ENCODE measurements at regions not wholly inside any gene's neighbourhood (a gene's known extent, or its start where the extent isn't known, plus 50 kb on each side); places are given as distances from the start of the nearest gene placed in this dataset.
"Not testable (repeated sequence)": the region's sequence is repeated elsewhere in the genome, so short reads cannot be mapped to it uniquely, and the experiment has no call there.

DNA sequence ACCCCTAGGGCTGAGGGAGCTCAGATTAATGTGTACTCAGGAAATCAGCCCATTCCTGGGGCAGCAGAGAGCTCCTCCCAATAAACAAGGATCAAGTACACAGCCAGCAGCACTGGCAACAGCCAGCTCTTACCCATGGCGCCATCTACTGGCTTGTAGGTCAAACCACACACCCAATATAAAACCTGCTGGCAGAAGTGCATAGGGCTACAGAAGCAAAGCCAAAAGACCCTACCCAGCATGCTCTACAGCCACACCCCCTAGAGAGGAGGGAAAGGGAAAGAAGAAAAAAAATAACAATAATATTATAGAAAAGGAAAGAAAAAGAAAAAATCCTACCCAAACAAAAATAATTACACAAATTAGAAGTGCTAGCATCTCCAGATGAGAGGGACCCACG is 127.5 kb upstream of the PABPC3 start:
- H3K4me3 ChIP-seq (replicated peaks in 1 of 2; ENCODE audit: low read depth in 2 of 2, low read length in 2 of 2) = peak overlapping the region; percentile 42 to 44
- TF ChIP-seq CTCF (IDR thresholded peaks at IDR 0.05; ENCODE audit: low read depth, low read length) = peak; percentile 43
- peak; percentile 42 to 48 for DNase-seq (ENCODE audit: low read depth in 2 of 2)

DNA sequence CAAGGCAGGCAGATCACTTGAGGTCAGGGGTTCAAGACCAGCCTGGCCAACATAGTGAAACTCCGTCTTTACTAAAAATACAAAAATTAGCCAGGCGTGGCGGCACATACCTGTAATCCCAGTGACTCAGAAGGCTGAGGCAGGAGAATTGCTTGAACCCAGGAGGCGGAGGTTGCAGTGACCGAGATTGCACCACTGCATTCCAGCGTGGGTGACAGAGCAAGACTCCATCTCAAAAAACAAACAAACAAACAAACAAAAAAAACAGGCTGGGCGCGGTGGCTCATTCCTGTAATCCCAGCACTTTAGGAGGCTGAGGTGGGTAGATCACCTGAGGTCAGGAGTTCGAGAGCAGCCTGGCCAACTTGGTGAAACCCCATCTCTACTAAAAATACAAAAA is 122.8 kb upstream of the PABPC3 start:
- H3K4me3 ChIP-seq (replicated peaks in 1 of 2; ENCODE audit: low read depth in 2 of 2, low read length in 2 of 2); DNase-seq (ENCODE audit: low read depth in 2 of 2): not testable (repeated sequence)

DNA sequence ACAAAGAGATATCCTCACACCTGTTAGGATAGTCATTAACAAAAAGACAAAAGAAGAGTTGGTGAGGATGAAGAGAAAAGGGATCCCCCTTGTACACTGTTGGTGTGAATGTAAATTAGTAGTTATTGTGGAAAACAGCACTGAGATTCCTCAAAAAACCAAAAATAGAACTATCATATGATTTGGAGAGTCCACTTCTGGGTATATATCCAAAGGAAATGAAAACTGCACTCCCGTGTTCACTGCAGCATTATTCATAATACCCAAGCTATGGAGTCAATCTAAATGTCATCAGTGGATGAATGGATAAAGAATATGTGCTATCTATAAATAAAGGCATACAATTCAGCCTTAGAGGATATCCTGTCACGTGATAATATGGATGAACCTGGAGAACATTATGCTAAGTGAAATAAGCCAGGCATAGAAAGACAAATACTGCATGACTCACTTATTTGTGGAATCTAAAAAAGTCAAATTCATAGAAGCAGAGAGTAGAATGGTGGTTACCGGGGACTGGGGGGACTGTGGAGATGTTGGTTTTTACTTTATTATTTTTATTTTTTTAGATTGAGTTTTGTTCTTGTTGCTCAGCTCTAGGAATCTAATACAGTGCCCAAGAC is 114.6 kb upstream of the PABPC3 start:
- not testable (repeated sequence) for H3K4me3 ChIP-seq (replicated peaks in 1 of 2; ENCODE audit: low read depth in 2 of 2, low read length in 2 of 2); DNase-seq (ENCODE audit: low read depth in 2 of 2)

DNA sequence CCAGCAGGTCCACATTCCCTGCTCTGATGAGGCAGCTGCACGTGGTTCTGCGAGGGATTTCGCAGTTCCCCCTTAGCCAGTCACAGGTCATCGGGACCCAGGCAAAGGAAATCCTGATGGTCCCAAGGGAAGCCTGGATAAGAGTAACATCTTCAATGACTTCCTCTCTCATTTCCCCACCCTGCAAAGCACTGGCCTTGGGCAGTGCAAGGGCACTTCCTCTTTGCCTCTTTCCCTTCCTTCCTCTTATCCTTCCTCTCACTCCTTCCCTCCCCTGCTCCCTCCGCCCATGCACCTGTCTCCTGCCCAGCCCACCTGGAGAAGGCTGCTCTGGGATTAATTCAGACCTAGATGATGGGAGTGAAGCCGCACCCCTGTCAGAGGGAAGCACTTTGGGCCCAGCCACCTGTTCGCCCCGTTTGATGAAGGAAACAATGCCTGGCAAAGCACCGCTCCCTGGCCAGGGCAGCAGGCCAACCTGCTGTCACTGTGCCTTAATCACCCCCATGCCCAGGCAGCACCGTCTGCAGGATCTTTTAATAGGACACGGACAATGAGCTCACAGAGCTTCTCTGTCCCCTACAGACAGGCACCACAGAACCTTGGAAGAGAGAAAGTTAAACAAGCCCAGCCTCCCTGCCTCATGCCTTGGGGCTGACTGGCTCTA is 113.5 kb upstream of the PABPC3 start:
- no peak overlapping the region for H3K4me3 ChIP-seq (replicated peaks in 1 of 2; ENCODE audit: low read depth in 2 of 2, low read length in 2 of 2)
- DNase-seq (ENCODE audit: low read depth in 2 of 2) = no peak
- no peak for TF ChIP-seq CTCF (IDR thresholded peaks at IDR 0.05; ENCODE audit: low read depth, low read length)

GRCh38 chr13:24983094-24983493 is 112.8 kb upstream of the PABPC3 start:
- no peak for TF ChIP-seq CTCF (IDR thresholded peaks at IDR 0.05; ENCODE audit: low read depth, low read length)
- no peak for DNase-seq (ENCODE audit: low read depth in 2 of 2)
- no peak overlapping the region for H3K4me3 ChIP-seq (replicated peaks in 1 of 2; ENCODE audit: low read depth in 2 of 2, low read length in 2 of 2)

DNA sequence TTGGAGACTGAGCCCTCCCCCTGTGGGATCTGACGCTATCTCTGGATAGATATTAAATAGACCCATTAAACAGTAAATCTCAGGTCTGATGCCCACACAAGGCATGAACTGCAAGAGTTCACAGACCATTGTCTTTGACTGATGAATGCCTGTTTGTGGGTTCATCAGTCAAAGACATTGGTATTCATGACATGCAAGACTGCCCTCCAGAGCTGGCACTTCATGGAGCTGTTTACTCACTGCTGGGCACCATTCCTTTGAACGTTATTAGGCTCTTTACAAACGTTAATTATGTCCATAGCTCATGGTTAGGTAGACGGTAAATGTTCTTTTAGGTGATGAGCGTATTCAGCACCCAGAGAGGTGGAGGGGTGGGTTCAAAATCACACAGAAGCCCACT is 111.8 kb upstream of the PABPC3 start:
- no peak overlapping the region for H3K4me3 ChIP-seq (replicated peaks in 1 of 2; ENCODE audit: low read depth in 2 of 2, low read length in 2 of 2)
- no peak for TF ChIP-seq CTCF (IDR thresholded peaks at IDR 0.05; ENCODE audit: low read depth, low read length)
- no peak for DNase-seq (ENCODE audit: low read depth in 2 of 2)

- H3K4me3 ChIP-seq (replicated peaks in 1 of 2; ENCODE audit: low read depth in 2 of 2, low read length in 2 of 2) = no peak overlapping the region
- no peak for DNase-seq (ENCODE audit: low read depth in 2 of 2)
- no peak for TF ChIP-seq CTCF (IDR thresholded peaks at IDR 0.05; ENCODE audit: low read depth, low read length)
These were observed 110.8 kb upstream of the PABPC3 start for GRCh38 chr13:24985107-24985506.

- no peak for TF ChIP-seq CTCF (IDR thresholded peaks at IDR 0.05; ENCODE audit: low read depth, low read length)
These were observed 110.0 kb upstream of the PABPC3 start for GRCh38 chr13:24985896-24986295.

More at GRCh38 chr13:24985896-24986295, 110.0 kb upstream of the PABPC3 start:
- no peak overlapping the region for H3K4me3 ChIP-seq (replicated peaks in 1 of 2; ENCODE audit: low read depth in 2 of 2, low read length in 2 of 2)
- DNase-seq (ENCODE audit: low read depth in 2 of 2) = no peak

Measured in cardiac fibroblast (primary cell).